Activated CD8-positive, alpha-beta memory T cell treated with anti-CD3 and anti-CD28 coated beads for 1 hour (primary cell): ENCODE measurements at regions not wholly inside any gene's neighbourhood (a gene's known extent, or its start where the extent isn't known, plus 50 kb on each side); places are given as distances from the start of the nearest gene placed in this dataset.
"Not testable (repeated sequence)": the region's sequence is repeated elsewhere in the genome, so short reads cannot be mapped to it uniquely, and the experiment has no call there.

ENCODE experiments used
- DNase-seq, 2 donors: peaks; one replicate each; pipeline ENCODE4 v3.0.0-alpha.2; 2020; ENCODE audit warnings: low read depth in 1 of 2; ENCODE audit errors: extremely low read depth in 1 of 2

- DNase-seq = no peak
Measured at GRCh38 chr21:14687268-14687625, 141.1 kb upstream of the SAMSN1 start.

GRCh38 chr21:14686466-14687267, 140.6 kb upstream of the SAMSN1 start:
- no peak for DNase-seq

- DNase-seq = no peak
Measured at GRCh38 chr21:14685568-14685967, 139.5 kb upstream of the SAMSN1 start.

- no peak for DNase-seq
Measured at GRCh38 chr21:14684071-14684470, 138.0 kb upstream of the SAMSN1 start.

GRCh38 chr21:14683063-14683462, 136.9 kb upstream of the SAMSN1 start:
- no peak for DNase-seq

GRCh38 chr21:14678973-14679574, 133.0 kb upstream of the SAMSN1 start:
- DNase-seq = no peak

- no peak for DNase-seq
Measured at GRCh38 chr21:14677639-14678179, 131.6 kb upstream of the SAMSN1 start.

GRCh38 chr21:14677013-14677412, 130.9 kb upstream of the SAMSN1 start:
- no peak for DNase-seq

- no peak for DNase-seq
Measured at GRCh38 chr21:14675774-14676530, 129.8 kb upstream of the SAMSN1 start.

GRCh38 chr21:14673649-14674048, 127.5 kb upstream of the SAMSN1 start:
- no peak for DNase-seq

- DNase-seq = no peak
Measured at GRCh38 chr21:14672466-14672865, 126.4 kb upstream of the SAMSN1 start.

GRCh38 chr21:14670409-14670808, 124.3 kb upstream of the SAMSN1 start:
- DNase-seq = no peak

GRCh38 chr21:14669092-14669491, 123.0 kb upstream of the SAMSN1 start:
- DNase-seq = not testable (repeated sequence)

- no peak for DNase-seq
Measured at GRCh38 chr21:14657241-14658008, 111.3 kb upstream of the SAMSN1 start.

- DNase-seq = no peak
Measured at GRCh38 chr21:14646893-14647292, 100.8 kb upstream of the SAMSN1 start.

GRCh38 chr21:14645702-14646101, 99.6 kb upstream of the SAMSN1 start:
- DNase-seq = no peak

GRCh38 chr21:14632359-14632758, 86.2 kb upstream of the SAMSN1 start:
- no peak for DNase-seq

- no peak for DNase-seq
Measured at GRCh38 chr21:14630556-14631069, 84.5 kb upstream of the SAMSN1 start.

- no peak for DNase-seq
Measured at GRCh38 chr21:14629461-14629860, 83.3 kb upstream of the SAMSN1 start.

- not testable (repeated sequence) for DNase-seq
Measured at GRCh38 chr21:14623079-14623478, 77.0 kb upstream of the SAMSN1 start.

- no peak for DNase-seq
Measured at GRCh38 chr21:14620152-14620551, 74.0 kb upstream of the SAMSN1 start.
